Endodermal cell (in vitro differentiated cells): ENCODE measurements at regions not wholly inside any gene's neighbourhood (a gene's known extent, or its start where the extent isn't known, plus 50 kb on each side); places are given as distances from the start of the nearest gene placed in this dataset.
A peak's percentile ranks its signal among the peaks of the same experiment; 100 is the strongest.
"Not testable (repeated sequence)": the region's sequence is repeated elsewhere in the genome, so short reads cannot be mapped to it uniquely, and the experiment has no call there.

Experiments
- DNase-seq: peaks from one replicate; pipeline ENCODE4 v3.0.0-alpha.2; 2017
- H3K27ac ChIP-seq: 2 replicates; pipeline ENCODE4 v1.5.1; 2013; ENCODE audit warnings: mild to moderate bottlenecking, low read depth, low read length, moderate library complexity
- H3K27me3 ChIP-seq: 2 replicates; pipeline ENCODE4 v1.6.1; 2013; ENCODE audit warnings: mild to moderate bottlenecking, low read length, moderate library complexity; ENCODE audit not compliant: insufficient read depth, control insufficient read depth, poor library complexity, severe bottlenecking
- H3K36me3 ChIP-seq: 2 replicates; pipeline ENCODE4 v1.7.0; 2013; ENCODE audit warnings: mild to moderate bottlenecking, low read length, moderate library complexity; ENCODE audit not compliant: control insufficient read depth, insufficient read depth
- H3K4me1 ChIP-seq: one replicate; pipeline ENCODE4 v1.7.0; 2013; ENCODE audit warnings: low read length; ENCODE audit not compliant: control insufficient read depth, insufficient read depth
- H3K4me3 ChIP-seq: 2 replicates; pipeline ENCODE4 v1.5.1; 2013; ENCODE audit warnings: mild to moderate bottlenecking, low read length, moderate library complexity
- H3K9ac ChIP-seq: 2 replicates; pipeline ENCODE4 v1.6.1; 2013; ENCODE audit warnings: mild to moderate bottlenecking, low read length, moderate library complexity; ENCODE audit not compliant: poor library complexity, severe bottlenecking; ENCODE audit errors: extremely low read depth
- H3K9me3 ChIP-seq: 2 replicates; pipeline ENCODE4 v1.6.1; 2013; ENCODE audit warnings: mild to moderate bottlenecking, low read length, moderate library complexity; ENCODE audit not compliant: control insufficient read depth
- H3K27ac Mint-ChIP-seq: 2 replicates; pipeline ENCODE4 v1.8.0; 2020; ENCODE audit warnings: mixed read lengths
- H3K27me3 Mint-ChIP-seq: 2 replicates; pipeline ENCODE4 v1.8.0; 2021; ENCODE audit warnings: mild to moderate bottlenecking, mixed read lengths; ENCODE audit not compliant: insufficient read depth
- H3K36me3 Mint-ChIP-seq: 2 replicates; pipeline ENCODE4 v1.8.0; 2020; ENCODE audit warnings: low read depth, mixed read lengths
- H3K4me1 Mint-ChIP-seq: 2 replicates; pipeline ENCODE4 v1.8.0; 2020; ENCODE audit warnings: mixed read lengths
- H3K4me3 Mint-ChIP-seq: 2 replicates; pipeline ENCODE4 v1.8.0; 2020; ENCODE audit warnings: mild to moderate bottlenecking, moderate library complexity, mixed read lengths
- H3K9me3 Mint-ChIP-seq: 2 replicates; pipeline ENCODE4 v1.8.0; 2020; ENCODE audit warnings: mild to moderate bottlenecking, mixed read lengths
- WGBS, 2 experiments: methylation state at CpG; one replicate each; pipeline versions ENCODE4 v1.1.5 to v1.1.7; 2013; ENCODE audit warnings: missing lambda C conversion rate in 2 of 2, mixed read lengths in 1 of 2; ENCODE audit not compliant: insufficient coverage in 1 of 2, insufficient read length in 1 of 2; 5-methylcytosine and 5-hydroxymethylcytosine counted together
- TF ChIP-seq, protein P1 (sequence below): fragments of 200-600 bp; sonication (generic); conservative IDR thresholded peaks from 2 replicates; pipeline ENCODE4 v1.5.0; 2021; ENCODE audit warnings: antibody characterized with exemption, mild to moderate bottlenecking

GRCh38 chr2:116820986-116821385 is 993.5 kb upstream of the DDX18 start:
- Histone ChIP-seq H3K4me3 (no peak overlapping the region), H3K9ac (no peak overlapping the region), H3K9me3 (no peaks in the 10 kb centered on the region), H3K27ac (no peak overlapping the region), H3K27me3 (no peaks in the 10 kb centered on the region), H3K36me3 (no peaks in the 10 kb centered on the region), H3K4me1 (peaks cover 4% of the 10 kb centered on the region)
- Mint-ChIP-seq H3K27me3 (peaks cover 3% of the 10 kb centered on the region), H3K9me3 (no peaks in the 10 kb centered on the region), H3K27ac (no peak overlapping the region), H3K36me3 (no peaks in the 10 kb centered on the region), H3K4me3 (no peak overlapping the region), H3K4me1 (peaks cover 7% of the 10 kb centered on the region)
- DNase-seq: peak; percentile 40
- 100% methylated on average over 1 of the region's 1 CpG; no CpG with 5 or more reads in 1 of the 2 experiments for WGBS, 2 experiments
- TF ChIP-seq, protein P1, sequence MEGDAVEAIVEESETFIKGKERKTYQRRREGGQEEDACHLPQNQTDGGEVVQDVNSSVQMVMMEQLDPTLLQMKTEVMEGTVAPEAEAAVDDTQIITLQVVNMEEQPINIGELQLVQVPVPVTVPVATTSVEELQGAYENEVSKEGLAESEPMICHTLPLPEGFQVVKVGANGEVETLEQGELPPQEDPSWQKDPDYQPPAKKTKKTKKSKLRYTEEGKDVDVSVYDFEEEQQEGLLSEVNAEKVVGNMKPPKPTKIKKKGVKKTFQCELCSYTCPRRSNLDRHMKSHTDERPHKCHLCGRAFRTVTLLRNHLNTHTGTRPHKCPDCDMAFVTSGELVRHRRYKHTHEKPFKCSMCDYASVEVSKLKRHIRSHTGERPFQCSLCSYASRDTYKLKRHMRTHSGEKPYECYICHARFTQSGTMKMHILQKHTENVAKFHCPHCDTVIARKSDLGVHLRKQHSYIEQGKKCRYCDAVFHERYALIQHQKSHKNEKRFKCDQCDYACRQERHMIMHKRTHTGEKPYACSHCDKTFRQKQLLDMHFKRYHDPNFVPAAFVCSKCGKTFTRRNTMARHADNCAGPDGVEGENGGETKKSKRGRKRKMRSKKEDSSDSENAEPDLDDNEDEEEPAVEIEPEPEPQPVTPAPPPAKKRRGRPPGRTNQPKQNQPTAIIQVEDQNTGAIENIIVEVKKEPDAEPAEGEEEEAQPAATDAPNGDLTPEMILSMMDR: no peak

DNA sequence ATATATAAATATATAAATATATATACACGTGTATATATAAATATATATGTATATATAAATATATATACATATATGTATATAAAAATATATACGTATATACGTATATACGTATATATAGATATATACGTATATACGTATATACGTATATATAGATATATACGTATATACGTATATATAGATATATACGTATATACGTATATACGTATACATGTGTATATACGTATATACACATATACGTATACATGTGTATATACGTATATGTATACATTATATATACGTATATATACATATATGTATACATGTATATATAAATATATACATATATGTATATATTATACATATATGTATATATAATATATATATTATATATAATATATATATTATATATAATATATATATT is 984.9 kb upstream of the DDX18 start:
- H3K27ac Mint-ChIP-seq, H3K9me3 Mint-ChIP-seq: not testable (repeated sequence)
- no CpG with 5 or more reads among the region's 16 CpGs for WGBS, 2 experiments

DNA sequence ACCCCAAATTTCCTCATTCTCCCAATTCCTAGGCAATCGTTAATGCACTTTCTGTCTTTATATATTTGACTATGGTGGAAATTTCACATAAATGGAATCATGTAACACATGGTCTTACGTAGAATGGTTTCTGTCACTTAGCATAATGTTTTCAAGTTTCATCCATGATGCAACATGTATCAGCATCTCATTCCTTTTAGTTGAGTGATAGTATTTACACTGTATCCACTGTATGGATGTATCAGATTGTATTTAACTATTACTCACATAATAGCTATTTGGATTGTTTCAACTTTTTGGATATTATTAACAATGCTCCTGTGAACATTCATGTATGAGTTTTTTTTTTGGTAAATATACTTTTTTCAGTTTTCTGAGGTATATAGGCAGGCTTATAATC is 982.3 kb upstream of the DDX18 start:
- 57% methylated on average over 1 of the region's 2 CpGs; no CpG with 5 or more reads in 1 of the 2 experiments for WGBS, 2 experiments
- H3K9me3 Mint-ChIP-seq: peaks cover 7% of the 10 kb centered on the region

More for the DNA sequence above, 984.9 kb upstream of the DDX18 start:
- not testable (repeated sequence) for H3K4me1 Mint-ChIP-seq, DNase-seq, H3K9ac ChIP-seq, H3K27ac ChIP-seq, H3K4me1 ChIP-seq, H3K4me3 ChIP-seq, H3K9me3 ChIP-seq, H3K27me3 Mint-ChIP-seq, H3K36me3 Mint-ChIP-seq, H3K4me3 Mint-ChIP-seq, H3K36me3 ChIP-seq, H3K27me3 ChIP-seq

More for the DNA sequence above, 982.3 kb upstream of the DDX18 start:
- Mint-ChIP-seq H3K27ac (no peak overlapping the region), H3K27me3 (no peaks in the 10 kb centered on the region), H3K36me3 (no peaks in the 10 kb centered on the region), H3K4me1 (no peaks in the 10 kb centered on the region), H3K4me3 (no peak overlapping the region)
- H3K27ac ChIP-seq: no peak overlapping the region
- no peaks in the 10 kb centered on the region for H3K27me3 ChIP-seq
- H3K36me3 ChIP-seq: no peaks in the 10 kb centered on the region
- no peaks in the 10 kb centered on the region for H3K9me3 ChIP-seq
- no peak overlapping the region for H3K9ac ChIP-seq
- TF ChIP-seq, protein P1: no peak
- no peak for DNase-seq
- no peak overlapping the region for H3K4me3 ChIP-seq
- H3K4me1 ChIP-seq: no peaks in the 10 kb centered on the region
